ENCODE measurements at regions not wholly inside any gene's neighbourhood (a gene's known extent, or its start where the extent isn't known, plus 50 kb on each side); places are given as distances from the start of the nearest gene placed in this dataset.

- intact Hi-C loops (cut with micrococcal nuclease) = no loop called here
- DNase-seq = no peak
- Histone ChIP-seq H3K27ac (replicated peaks) (no peak overlapping the region), H3K9me3 (replicated peaks) (no peaks in the 10 kb centered on the region), H3K36me3 (no peaks in the 10 kb centered on the region), H3K4me3 (no peak overlapping the region), H3K27me3 (ENCODE audit: low read depth) (no peaks in the 10 kb centered on the region), H3K4me1 (no peaks in the 10 kb centered on the region)
- TF ChIP-seq CTCF (IDR thresholded peaks at IDR 0.05; ENCODE audit: borderline replicate concordance) = no peak
Observed at GRCh38 chr4:136558940-136559494, 973.3 kb downstream of the PCDH18 start.

- Histone ChIP-seq H3K36me3 (no peaks in the 10 kb centered on the region), H3K4me1 (no peaks in the 10 kb centered on the region), H3K27ac (replicated peaks) (no peak overlapping the region), H3K4me3 (no peak overlapping the region), H3K9me3 (replicated peaks) (no peaks in the 10 kb centered on the region), H3K27me3 (ENCODE audit: low read depth) (no peaks in the 10 kb centered on the region)
- intact Hi-C loops (cut with micrococcal nuclease) = no loop called here
- TF ChIP-seq CTCF (IDR thresholded peaks at IDR 0.05; ENCODE audit: borderline replicate concordance) = no peak
- no peak for DNase-seq
Observed at GRCh38 chr4:136557396-136557795, 974.9 kb downstream of the PCDH18 start.

DNA sequence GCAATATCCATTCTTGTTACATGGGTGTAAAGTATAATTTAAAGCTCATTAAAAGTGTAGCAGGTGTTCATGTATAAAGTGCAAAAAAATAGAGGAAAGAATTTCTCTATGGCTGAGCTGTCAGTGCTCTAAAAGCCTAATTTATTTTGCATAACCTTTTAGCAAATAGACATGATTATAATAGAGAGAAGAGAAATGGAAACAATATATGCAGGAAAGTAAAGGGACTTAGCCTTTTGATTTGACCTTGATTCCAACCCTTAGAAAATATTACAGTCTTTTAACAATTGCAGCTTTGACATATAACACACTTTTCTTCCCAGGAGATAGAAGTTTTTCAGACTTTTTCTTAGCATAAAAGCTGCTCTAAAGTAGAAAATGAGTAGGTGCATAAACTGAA lies 978.3 kb downstream of the PCDH18 start:
- no peaks in the 10 kb centered on the region for H3K9me3 ChIP-seq (replicated peaks)
- DNase-seq = no peak

DNA sequence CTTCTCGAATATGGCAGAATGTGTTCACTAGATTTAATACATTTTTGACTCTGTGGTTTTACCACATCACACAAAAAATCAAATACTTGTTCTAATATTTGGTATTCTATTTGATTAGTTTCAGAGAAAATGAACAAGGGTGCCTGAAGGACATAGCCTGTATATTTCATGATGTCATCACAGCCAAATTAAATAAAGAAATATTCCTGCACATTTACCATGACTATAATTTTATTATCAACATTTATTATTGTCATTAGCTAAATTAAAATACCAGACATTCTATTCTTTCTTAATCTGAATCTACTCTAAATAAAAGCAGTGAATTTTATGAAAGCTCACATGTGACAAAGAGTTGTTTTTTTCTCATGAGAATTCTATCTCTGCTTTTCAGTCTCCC lies 980.5 kb downstream of the PCDH18 start:
- Histone ChIP-seq H3K9me3 (replicated peaks) (no peaks in the 10 kb centered on the region), H3K27ac (replicated peaks) (no peak overlapping the region), H3K36me3 (no peaks in the 10 kb centered on the region), H3K4me3 (no peak overlapping the region), H3K27me3 (ENCODE audit: low read depth) (no peaks in the 10 kb centered on the region), H3K4me1 (no peaks in the 10 kb centered on the region)
- intact Hi-C loops (cut with micrococcal nuclease) = no loop called here
- no peak for TF ChIP-seq CTCF (IDR thresholded peaks at IDR 0.05; ENCODE audit: borderline replicate concordance)
- no peak for DNase-seq

More for the DNA sequence above, 978.3 kb downstream of the PCDH18 start:
- no peaks in the 10 kb centered on the region for H3K4me1 ChIP-seq
- no peak overlapping the region for H3K4me3 ChIP-seq
- no peak for TF ChIP-seq CTCF (IDR thresholded peaks at IDR 0.05; ENCODE audit: borderline replicate concordance)
- H3K27me3 ChIP-seq (ENCODE audit: low read depth) = no peaks in the 10 kb centered on the region
- H3K36me3 ChIP-seq = no peaks in the 10 kb centered on the region
- no peak overlapping the region for H3K27ac ChIP-seq (replicated peaks)
- intact Hi-C loops (cut with micrococcal nuclease) = no loop called here

GRCh38 chr4:136540747-136541146 lies 991.5 kb downstream of the PCDH18 start:
- intact Hi-C loops (cut with micrococcal nuclease) = no loop called here
- Histone ChIP-seq H3K9me3 (replicated peaks) (no peaks in the 10 kb centered on the region), H3K4me3 (no peak overlapping the region), H3K27me3 (ENCODE audit: low read depth) (no peaks in the 10 kb centered on the region), H3K27ac (replicated peaks) (no peak overlapping the region), H3K36me3 (no peaks in the 10 kb centered on the region), H3K4me1 (no peaks in the 10 kb centered on the region)
- DNase-seq = no peak
- TF ChIP-seq CTCF (IDR thresholded peaks at IDR 0.05; ENCODE audit: borderline replicate concordance) = no peak
